Heart right ventricle (tissue), 16 donors: ENCODE measurements at regions not wholly inside any gene's neighbourhood (a gene's known extent, or its start where the extent isn't known, plus 50 kb on each side); places are given as distances from the start of the nearest gene placed in this dataset.

Experiments
- ATAC-seq, 8 donors: fragments of 200-7000 bp; cut with Tn5 transposase; one replicate each; pipeline ENCODE4 v1.9.1; 2020; ENCODE audit warnings: mild to moderate bottlenecking in 8 of 8, moderate library complexity in 8 of 8, moderate number of reproducible peaks in 1 of 8
- DNase-seq, 2 donors: peaks; one replicate each; pipeline ENCODE4 v3.0.0-alpha.2; 2020
- H3K27ac ChIP-seq, 10 donors: fragments of 200-600 bp; sonication (generic) in 2 of 10; one replicate each; pipeline versions ENCODE4 v1.5.0 to v1.8.0; 2020 to 2022; ENCODE audit warnings: mild to moderate bottlenecking in 3 of 10
- H3K27me3 ChIP-seq, 7 donors: fragments of 200-600 bp; one replicate each; pipeline ENCODE4 v1.8.0; 2021 to 2022; ENCODE audit warnings: mild to moderate bottlenecking in 2 of 7
- H3K36me3 ChIP-seq, 9 donors: fragments of 200-600 bp; sonication (generic) in 1 of 9; one replicate each; pipeline versions ENCODE4 v1.5.0 to v1.8.0; 2020 to 2022; ENCODE audit warnings: mild to moderate bottlenecking in 2 of 9
- H3K4me1 ChIP-seq, 9 donors: fragments of 200-600 bp; sonication (generic) in 1 of 9; one replicate each; pipeline versions ENCODE4 v1.5.0 to v1.8.0; 2020 to 2022; ENCODE audit warnings: mild to moderate bottlenecking in 4 of 9
- H3K4me3 ChIP-seq, 10 donors: fragments of 200-600 bp; sonication (generic) in 2 of 10; one replicate each; pipeline versions ENCODE4 v1.5.0 to v1.8.0; 2020 to 2022; ENCODE audit warnings: mild to moderate bottlenecking in 7 of 10, moderate library complexity in 2 of 10
- H3K9me3 ChIP-seq, 11 donors: fragments of 200-600 bp in 10 of 11; sonication (generic) in 2 of 11; one replicate each; pipeline versions ENCODE4 v1.5.0 to v1.8.0; 2013 to 2022; ENCODE audit warnings: mild to moderate bottlenecking in 2 of 11, control low read depth in 1 of 11, moderate library complexity in 1 of 11
- CTCF ChIP-seq, 9 donors: fragments of 200-600 bp; sonication (generic) in 2 of 9; IDR thresholded peaks; one replicate each; pipeline versions ENCODE4 v1.5.0 to v1.8.0; 2021 to 2022; ENCODE audit warnings: antibody characterized with exemption in 9 of 9, mild to moderate bottlenecking in 5 of 9, moderate library complexity in 1 of 9
- WGBS, 2 donors: extraction: QIAGEN DNeasy Blood & Tissue Kit; methylation state at CpG; one replicate each; pipeline ENCODE4 v1.1.7; 2013; ENCODE audit warnings: inconsistent platforms in 1 of 2; 5-methylcytosine and 5-hydroxymethylcytosine counted together
- intact Hi-C, 10 donors: fragments of 100-400 bp; cut with DNase I; formaldehyde crosslinking; loops; one replicate each; pipeline versions ENCODE4 v1.11.1 to v1.14.2; 2022
- donor health status: Arrhythmogenic right ventricular cardiomyopathy.
- donor health status: ischemic (EF 13 %, LVEDD 7.1; RV severe dilation, severe dysfunction).
- donor health status: healthy with polysubstance abuse.
- donor health status: DM: no; HTN: yes; CAD: no.
- donor health status: DM: no; HTN: no; CAD: no.
- donor health status: ischemic (EF 25% LVEDD 6.9; RV normal size, moderate dysfunction).
- donor health status: ischemic (EF 25% LVEDD 5.7; RV mildly dilated, moderate dysfunction).
- donor health status: healthy.
- donor health status: DM: yes; HTN: yes; CAD: no.
- donor health status: Ischemic cardiomyopathy.
- donor health status: ischemic (EF 35%, LVEDD 5.7; RV mildly dilated, moderate dysfunction).
- donor health status: nonischemic (EF 11% LVEDD 7.7; RV severe dilation, severe dysfunction).
- donor health status: DM: yes; HTN: yes; CAD: no.
- donor health status: PGD.
- donor health status: ischemic (EF 29% LVEDD 5.4; RV normal size, mild dysfunction).
- donor health status: nonischemic (EF 23%, LVEDD 6.1; RV moderate dilation, normal function).

GRCh38 chr6:95286874-95287273, 290.5 kb upstream of the MANEA start:
- Histone ChIP-seq H3K4me1 (no peaks in the 10 kb centered on the region), H3K27me3 (no peaks in the 10 kb centered on the region), H3K36me3 (no peaks in the 10 kb centered on the region), H3K9me3 (no peaks in the 10 kb centered on the region), H3K27ac (no peak overlapping the region), H3K4me3 (no peak overlapping the region)
- TF ChIP-seq CTCF (IDR thresholded peaks at IDR 0.05) = no peak
- ATAC-seq (no peak), DNase-seq (no peak)
- intact Hi-C loops = no loop called here

- no peak overlapping the region for H3K27ac ChIP-seq
- H3K27me3 ChIP-seq = no peaks in the 10 kb centered on the region
- DNase-seq = no peak
- no peak for TF ChIP-seq CTCF (IDR thresholded peaks at IDR 0.05)
- H3K9me3 ChIP-seq = no peaks in the 10 kb centered on the region
- H3K36me3 ChIP-seq = no peaks in the 10 kb centered on the region
- no peaks in the 10 kb centered on the region for H3K4me1 ChIP-seq
- H3K4me3 ChIP-seq = no peak overlapping the region
- ATAC-seq = no peak
- intact Hi-C loops = no loop called here
Measured at GRCh38 chr6:95288251-95288650, 289.1 kb upstream of the MANEA start.

- intact Hi-C loops = no loop called here
- Histone ChIP-seq H3K27me3 (no peaks in the 10 kb centered on the region), H3K4me1 (no peaks in the 10 kb centered on the region), H3K27ac (no peak overlapping the region), H3K36me3 (no peaks in the 10 kb centered on the region), H3K4me3 (no peak overlapping the region), H3K9me3 (no peaks in the 10 kb centered on the region)
- 68 to 73% methylated on average over 1 of the region's 1 CpG for WGBS, 2 donors
- TF ChIP-seq CTCF (IDR thresholded peaks at IDR 0.05) = no peak
- ATAC-seq (no peak), DNase-seq (no peak)
Measured at GRCh38 chr6:95292011-95292410, 285.3 kb upstream of the MANEA start.

- intact Hi-C loops = no loop called here
- WGBS, 2 donors = 53 to 64% methylated on average over 2 of the region's 2 CpGs
- no peaks in the 10 kb centered on the region for H3K36me3 ChIP-seq
- ATAC-seq (no peak), DNase-seq (no peak)
- no peaks in the 10 kb centered on the region for H3K4me1 ChIP-seq
- no peaks in the 10 kb centered on the region for H3K27me3 ChIP-seq
- no peak for TF ChIP-seq CTCF (IDR thresholded peaks at IDR 0.05)
- H3K4me3 ChIP-seq = no peak overlapping the region
- no peaks in the 10 kb centered on the region for H3K9me3 ChIP-seq
- H3K27ac ChIP-seq = no peak overlapping the region
Measured at GRCh38 chr6:95293257-95293656, 284.1 kb upstream of the MANEA start.

GRCh38 chr6:95294043-95294442, 283.3 kb upstream of the MANEA start:
- no peak overlapping the region for H3K27ac ChIP-seq
- peaks cover 0 to 3% (median 0%) of the 10 kb centered on the region in 11 donors for H3K9me3 ChIP-seq
- intact Hi-C loops = no loop called here
- no peaks in the 10 kb centered on the region for H3K36me3 ChIP-seq
- DNase-seq (no peak), ATAC-seq (no peak)
- H3K4me1 ChIP-seq = no peaks in the 10 kb centered on the region
- WGBS, 2 donors = 44% methylated on average over 2 of the region's 2 CpGs
- H3K4me3 ChIP-seq = no peak overlapping the region
- no peaks in the 10 kb centered on the region for H3K27me3 ChIP-seq
- no peak for TF ChIP-seq CTCF (IDR thresholded peaks at IDR 0.05)
